Endothelial cell of umbilical vein (primary cell): ENCODE measurements at regions not wholly inside any gene's neighbourhood (a gene's known extent, or its start where the extent isn't known, plus 50 kb on each side); places are given as distances from the start of the nearest gene placed in this dataset.

Experiments
- BruUV-seq: library from RNA; stranded (reverse); fragments of 400-500 nt; replicated peaks from 2 replicates; lab custom pipeline; 2021; lab: Mats Ljungman, UMichigan
- CTCF ChIA-PET: fragments of 300-600, 350-600 bp; sonication (Branson Sonifier 250); formaldehyde crosslinking; loops from one replicate; lab custom pipeline; 2021; ENCODE audit warnings: antibody characterized with exemption, inconsistent platforms; lab: Charles Lee
- POLR2A ChIA-PET: fragments of 300-600, 350-600 bp; sonication (Branson Sonifier 250); formaldehyde crosslinking; loops from one replicate; lab custom pipeline; 2021; ENCODE audit warnings: antibody characterized with exemption, inconsistent platforms; lab: Charles Lee
- DNase-seq: peaks from one replicate; pipeline ENCODE4 v3.0.0-alpha.2; 2011; ENCODE audit warnings: low read depth, low spot score
- FAIRE-seq: peaks from 2 replicates; lab custom pipeline; 2011; peaks lifted over from hg19 to GRCh38; lab: Jason Lieb, UNC
- H2AFZ ChIP-seq: 2 replicates; pipeline ENCODE4 v1.6.0; 2012; ENCODE audit warnings: low read depth, low read length, control low read depth, inconsistent platforms
- H3K27ac ChIP-seq: 2 replicates; pipeline ENCODE4 v1.5.1; 2011; ENCODE audit warnings: low read depth, mild to moderate bottlenecking, control low read depth, low read length, moderate library complexity; ENCODE audit not compliant: insufficient read depth
- H3K27me3 ChIP-seq, 2 experiments: 2 replicates each; pipeline versions ENCODE4 v1.6.0 to v1.6.1; 2011; ENCODE audit warnings: low read length in 2 of 2, mixed read lengths in 1 of 2; ENCODE audit not compliant: control insufficient read depth in 2 of 2, insufficient read depth in 2 of 2
- H3K36me3 ChIP-seq, 2 experiments: 2 replicates in 1 of 2; 3 replicates in 1 of 2; pipeline ENCODE4 v1.5.1; 2011; ENCODE audit warnings: low read length in 2 of 2, mild to moderate bottlenecking in 1 of 2, moderate library complexity in 1 of 2; ENCODE audit not compliant: control insufficient read depth in 2 of 2, insufficient read depth in 2 of 2; ENCODE audit errors: extremely low read depth in 1 of 2
- H3K4me1 ChIP-seq: 3 replicates; pipeline ENCODE4 v1.5.1; 2011; ENCODE audit warnings: mild to moderate bottlenecking, low read length; ENCODE audit not compliant: control insufficient read depth, insufficient read depth; ENCODE audit errors: extremely low read depth
- H3K4me2 ChIP-seq: 2 replicates; pipeline ENCODE4 v1.6.1; 2011; ENCODE audit warnings: low read length, control low read depth, mixed read lengths; ENCODE audit not compliant: insufficient read depth
- H3K4me3 ChIP-seq, 3 experiments: fragments of 200-600 bp in 1 of 3; sonication (generic), shearing (Covaris generic) in 1 of 3; replicated peaks in 1 of 3; 2 replicates each; pipeline ENCODE4 v1.5.1; 2011 to 2016; ENCODE audit warnings: control low read depth in 3 of 3, low read length in 3 of 3, mild to moderate bottlenecking in 2 of 3, inconsistent platforms in 1 of 3, low read depth in 1 of 3, moderate library complexity in 1 of 3; ENCODE audit not compliant: insufficient read depth in 1 of 3
- H3K79me2 ChIP-seq: 2 replicates; pipeline ENCODE4 v1.6.0; 2012; ENCODE audit warnings: low read length, inconsistent platforms; ENCODE audit not compliant: control insufficient read depth, insufficient read depth
- H3K9ac ChIP-seq: replicated peaks from 2 replicates; pipeline ENCODE3; 2011; ENCODE audit warnings: low read length, control low read depth; ENCODE audit not compliant: insufficient read depth; ENCODE audit errors: extremely low read depth
- H3K9me1 ChIP-seq: replicated peaks from 3 replicates; pipeline ENCODE4 v1.6.0; 2011; ENCODE audit warnings: mild to moderate bottlenecking, low read length; ENCODE audit not compliant: control insufficient read depth, insufficient read depth; ENCODE audit errors: extremely low read depth
- H3K9me3 ChIP-seq: replicated peaks from 2 replicates; pipeline ENCODE4 v1.5.1; 2012; ENCODE audit warnings: low read length, inconsistent platforms; ENCODE audit not compliant: control insufficient read depth, insufficient read depth
- H4K20me1 ChIP-seq: replicated peaks from 2 replicates; pipeline ENCODE3; 2011; ENCODE audit warnings: mild to moderate bottlenecking, low read length; ENCODE audit not compliant: control insufficient read depth, insufficient read depth; ENCODE audit errors: extremely low read depth
- CTCF ChIP-seq, 2 donors: IDR thresholded peaks; 1 replicate in 1 of 2; 2 replicates in 1 of 2; pipeline ENCODE4 v1.5.1; 2011; ENCODE audit warnings: low read length in 2 of 2, mild to moderate bottlenecking in 2 of 2, moderate library complexity in 2 of 2, control low read depth in 1 of 2, inconsistent platforms in 1 of 2, low read depth in 1 of 2; ENCODE audit not compliant: insufficient read depth in 1 of 2; ENCODE audit errors: extremely low read depth in 1 of 2
- FOS ChIP-seq: IDR thresholded peaks from 2 replicates; pipeline ENCODE4 v1.6.1; 2011; ENCODE audit warnings: mild to moderate bottlenecking, low read length, moderate library complexity, borderline replicate concordance; ENCODE audit not compliant: insufficient read depth
- GATA2 ChIP-seq: IDR thresholded peaks from 2 replicates; pipeline ENCODE4 v1.7.0; 2011; ENCODE audit warnings: low read depth, mild to moderate bottlenecking, moderate library complexity, mixed read lengths, low read length; ENCODE audit not compliant: insufficient read length, insufficient read depth
- JUN ChIP-seq: IDR thresholded peaks from 2 replicates; pipeline ENCODE4 v1.6.1; 2011; ENCODE audit warnings: borderline replicate concordance, low read depth; ENCODE audit not compliant: insufficient read length, insufficient read depth
- MAX ChIP-seq: IDR thresholded peaks from 2 replicates; pipeline ENCODE4 v1.6.1; 2011; ENCODE audit not compliant: insufficient read depth, insufficient read length
- MYC ChIP-seq: IDR thresholded peaks from one replicate; pipeline ENCODE4 v1.6.1; 2011; ENCODE audit warnings: mild to moderate bottlenecking, low read depth, low read length
- POLR2A ChIP-seq: IDR thresholded peaks from 2 replicates; pipeline ENCODE4 v1.6.1; 2012; ENCODE audit warnings: low read depth, mild to moderate bottlenecking, control low read depth, low read length
- POLR2AphosphoS5 ChIP-seq: IDR thresholded peaks from 2 replicates; pipeline ENCODE4 v1.6.1; 2012; ENCODE audit warnings: low read depth, mild to moderate bottlenecking, control low read depth, low read length, moderate library complexity; ENCODE audit not compliant: insufficient read depth
- dilution Hi-C: fragments of 300-500 bp; cut with MboI; formaldehyde crosslinking; loops from one replicate; pipeline ENCODE4 v1.15.0; 2019; ENCODE audit warnings: low sequenced_read_pairs; ENCODE audit not compliant: extremely low pct_ligation_motif_present
- intact Hi-C: fragments of 100-400 bp; cut with micrococcal nuclease; formaldehyde crosslinking; loops from one replicate; pipeline ENCODE4 v1.10.0; 2022

DNA sequence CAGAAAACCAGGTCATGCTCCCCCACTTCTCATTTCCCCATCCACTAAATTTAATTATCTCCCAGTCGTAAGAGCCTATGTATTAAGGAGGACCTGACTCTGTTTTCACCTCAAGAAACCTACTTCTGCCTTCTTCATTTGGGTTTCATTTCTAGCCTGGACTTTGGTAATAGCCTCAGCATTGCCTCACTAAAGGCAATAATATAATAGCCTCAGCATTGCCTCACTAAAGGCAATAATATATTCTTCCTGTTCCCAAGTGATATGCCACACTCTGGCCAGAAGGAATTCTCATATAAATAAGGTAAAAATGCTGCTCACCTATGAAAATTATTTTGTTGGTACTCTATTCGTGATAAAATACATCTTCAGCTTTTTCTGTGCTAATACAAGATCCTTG is 993.9 kb downstream of the EFNB2 start:
- BruUV-seq: no TSS peak
- no peak overlapping the region for H3K4me3 ChIP-seq
- no peaks in the 10 kb centered on the region for H3K9me1 ChIP-seq
- H3K36me3 ChIP-seq: no peaks in the 10 kb centered on the region
- no peak overlapping the region for H2AFZ ChIP-seq
- ChIA-PET POLR2A (no interaction called here), CTCF (no interaction called here)
- no peak for TF ChIP-seq MYC
- TF ChIP-seq POLR2AphosphoS5: no peak
- no peak for TF ChIP-seq CTCF (IDR thresholded peaks at IDR 0.05; ENCODE audit: extremely low read depth in 1 of 2, insufficient read depth in 1 of 2, low read depth in 1 of 2, low read length in 2 of 2)
- TF ChIP-seq POLR2A: no peak
- no peak overlapping the region for H3K4me2 ChIP-seq
- FAIRE-seq (no peak), DNase-seq (no peak)
- H4K20me1 ChIP-seq: no peaks in the 10 kb centered on the region
- H3K9ac ChIP-seq: no peak overlapping the region
- dilution Hi-C loops (no loop called here), intact Hi-C loops (no loop called here)
- no peaks in the 10 kb centered on the region for H3K9me3 ChIP-seq
- H3K79me2 ChIP-seq: no peaks in the 10 kb centered on the region
- no peaks in the 10 kb centered on the region for H3K27me3 ChIP-seq
- H3K4me1 ChIP-seq: no peaks in the 10 kb centered on the region
- no peak overlapping the region for H3K27ac ChIP-seq

GRCh38 chr13:105538346-105538745 is 997.1 kb downstream of the EFNB2 start:
- no peak overlapping the region for H2AFZ ChIP-seq
- no peaks in the 10 kb centered on the region for H3K4me1 ChIP-seq
- no peak overlapping the region for H3K4me3 ChIP-seq
- TF ChIP-seq GATA2 (no peak), JUN (no peak), POLR2A (no peak), MAX (no peak), CTCF (IDR thresholded peaks at IDR 0.05; ENCODE audit: extremely low read depth in 1 of 2, insufficient read depth in 1 of 2, low read depth in 1 of 2, low read length in 2 of 2) (no peak), FOS (no peak)
- H3K9ac ChIP-seq: no peak overlapping the region
- no peaks in the 10 kb centered on the region for H3K36me3 ChIP-seq
- no peak overlapping the region for H3K27ac ChIP-seq
- no peaks in the 10 kb centered on the region for H3K27me3 ChIP-seq
- BruUV-seq: no TSS peak
- H4K20me1 ChIP-seq: no peaks in the 10 kb centered on the region
- POLR2A ChIA-PET: no interaction called here
- H3K79me2 ChIP-seq: no peaks in the 10 kb centered on the region
- dilution Hi-C loops (no loop called here), intact Hi-C loops (no loop called here)
- no peak for FAIRE-seq
- no peaks in the 10 kb centered on the region for H3K9me3 ChIP-seq
- CTCF ChIA-PET: interaction anchor here (1.5 kb wide), 1 partner anchor 11 kb away, joined by 3 read pairs; no protein-coding TSS in a partner anchor
- no peak overlapping the region for H3K4me2 ChIP-seq
- H3K9me1 ChIP-seq: no peaks in the 10 kb centered on the region
- DNase-seq: no peak
